H1 (cell line): ENCODE measurements at regions not wholly inside any gene's neighbourhood (a gene's known extent, or its start where the extent isn't known, plus 50 kb on each side); places are given as distances from the start of the nearest gene placed in this dataset.

Experiments
- CTCF ChIA-PET: fragments of 300-600 bp; sonication (Branson Sonifier 250); formaldehyde crosslinking; loops from one replicate; lab custom pipeline; 2021; ENCODE audit not compliant: partially characterized antibody; lab: Charles Lee
- POLR2A ChIA-PET: fragments of 300-600 bp; sonication (Branson Sonifier 250); formaldehyde crosslinking; loops from one replicate; lab custom pipeline; 2021; ENCODE audit warnings: inconsistent platforms; ENCODE audit not compliant: partially characterized antibody; lab: Charles Lee
- DNase-seq, 2 experiments: peaks; one replicate each; pipeline versions ENCODE4 v3.0.0 to v3.0.0-alpha.2; 2010 to 2022; ENCODE audit warnings: low spot score in 2 of 2, low read depth in 1 of 2, mixed read lengths in 1 of 2
- FAIRE-seq: peaks from 2 replicates; lab custom pipeline; 2011; peaks lifted over from hg19 to GRCh38; lab: Jason Lieb, UNC
- H2AFZ ChIP-seq: 2 replicates; pipeline ENCODE4 v1.8.1; 2012; ENCODE audit warnings: low read length, inconsistent platforms
- H2AK5ac ChIP-seq: 2 replicates; pipeline ENCODE4 v1.6.1; 2013; ENCODE audit warnings: low read depth, low read length
- H2BK120ac ChIP-seq: replicated peaks from 2 replicates; pipeline ENCODE3; 2013; ENCODE audit warnings: low read depth, low read length, inconsistent platforms
- H2BK12ac ChIP-seq: 2 replicates; pipeline ENCODE4 v1.6.1; 2013; ENCODE audit warnings: low read depth, low read length
- H2BK15ac ChIP-seq: 2 replicates; pipeline ENCODE4 v1.6.1; 2013; ENCODE audit warnings: low read length
- H2BK20ac ChIP-seq: 2 replicates; pipeline ENCODE4 v1.6.1; 2013; ENCODE audit warnings: low read length
- H2BK5ac ChIP-seq: 2 replicates; pipeline ENCODE4 v1.6.1; 2013; ENCODE audit warnings: low read depth, low read length
- H3K14ac ChIP-seq: 2 replicates; pipeline ENCODE4 v1.6.1; 2013; ENCODE audit warnings: inconsistent platforms; ENCODE audit not compliant: insufficient read length
- H3K18ac ChIP-seq: 2 replicates; pipeline ENCODE4 v1.6.1; 2013; ENCODE audit warnings: low read length; ENCODE audit errors: extremely low read depth
- H3K23ac ChIP-seq: 2 replicates; pipeline ENCODE4 v1.6.1; 2013; ENCODE audit warnings: inconsistent platforms; ENCODE audit not compliant: insufficient read length
- H3K23me2 ChIP-seq: 2 replicates; pipeline ENCODE4 v1.6.1; 2013; ENCODE audit warnings: low read depth, low read length
- H3K27ac ChIP-seq: 2 replicates; pipeline ENCODE4 v1.6.1; 2011; ENCODE audit warnings: low read depth, low read length, inconsistent platforms
- H3K27me3 ChIP-seq, 4 experiments: replicated peaks in 1 of 4; 1 replicate in 1 of 4; 2 replicates in 3 of 4; pipeline versions ENCODE4 v1.6.1 to v1.8.1; 2011 to 2013; ENCODE audit warnings: low read length in 3 of 4, mild to moderate bottlenecking in 3 of 4, inconsistent platforms in 2 of 4, mixed read lengths in 2 of 4, moderate library complexity in 1 of 4; ENCODE audit not compliant: control insufficient read depth in 3 of 4, insufficient read depth in 3 of 4; ENCODE audit errors: extremely low read depth in 1 of 4
- H3K36me3 ChIP-seq, 4 experiments: 2 replicates each; pipeline versions ENCODE4 v1.6.1 to v1.8.1; 2011 to 2013; ENCODE audit warnings: mild to moderate bottlenecking in 4 of 4, low read length in 3 of 4, moderate library complexity in 2 of 4, control low read depth in 1 of 4, inconsistent platforms in 1 of 4; ENCODE audit not compliant: insufficient read depth in 4 of 4, control insufficient read depth in 2 of 4
- H3K4ac ChIP-seq: replicated peaks from 2 replicates; pipeline ENCODE3; 2013; ENCODE audit warnings: low read length, low read depth, mixed read lengths, inconsistent platforms; ENCODE audit not compliant: insufficient read length
- H3K4me1 ChIP-seq, 4 experiments: replicated peaks in 1 of 4; 1 replicate in 1 of 4; 2 replicates in 3 of 4; pipeline versions ENCODE4 v1.6.1 to v1.8.1; 2011 to 2013; ENCODE audit warnings: low read length in 3 of 4, inconsistent platforms in 2 of 4, mixed read lengths in 1 of 4; ENCODE audit not compliant: insufficient read depth in 4 of 4, control insufficient read depth in 3 of 4
- H3K4me2 ChIP-seq, 2 experiments: 2 replicates each; pipeline versions ENCODE4 v1.6.1 to v1.8.1; 2011 to 2013; ENCODE audit warnings: low read depth in 2 of 2, low read length in 2 of 2, control low read depth in 1 of 2, inconsistent platforms in 1 of 2, mild to moderate bottlenecking in 1 of 2; ENCODE audit not compliant: insufficient read depth in 1 of 2
- H3K4me3 ChIP-seq, 4 experiments: fragments of 200-600, 300-600 bp in 1 of 4; sonication (generic), shearing (Covaris generic), sonication (Bioruptor Twin) in 1 of 4; 2 replicates each; pipeline versions ENCODE4 v1.5.1 to v1.8.1; 2011 to 2016; ENCODE audit warnings: low read length in 4 of 4, low read depth in 3 of 4, control low read depth in 2 of 4, inconsistent platforms in 2 of 4, mild to moderate bottlenecking in 2 of 4, mixed read lengths in 1 of 4, moderate library complexity in 1 of 4; ENCODE audit not compliant: insufficient read depth in 2 of 4; ENCODE audit errors: extremely low read depth in 1 of 4
- H3K56ac ChIP-seq: replicated peaks from 2 replicates; pipeline ENCODE3; 2013; ENCODE audit warnings: low read depth, mild to moderate bottlenecking, mixed read lengths, low read length, inconsistent platforms; ENCODE audit not compliant: insufficient read length
- H3K79me1 ChIP-seq: 2 replicates; pipeline ENCODE4 v1.6.1; 2013; ENCODE audit warnings: low read depth, low read length, control low read depth
- H3K79me2 ChIP-seq, 2 experiments: 2 replicates each; pipeline versions ENCODE4 v1.6.1 to v1.8.1; 2012 to 2013; ENCODE audit warnings: low read length in 2 of 2, mild to moderate bottlenecking in 2 of 2, inconsistent platforms in 1 of 2; ENCODE audit not compliant: insufficient read depth in 2 of 2, control insufficient read depth in 1 of 2
- H3K9ac ChIP-seq, 4 experiments: replicated peaks in 1 of 4; 1 replicate in 1 of 4; 2 replicates in 3 of 4; pipeline versions ENCODE4 v1.6.1 to v1.8.1; 2011 to 2013; ENCODE audit warnings: low read depth in 3 of 4, low read length in 3 of 4, control low read depth in 2 of 4, mild to moderate bottlenecking in 2 of 4, moderate library complexity in 2 of 4, inconsistent platforms in 1 of 4; ENCODE audit errors: extremely low read depth in 1 of 4
- H3K9me3 ChIP-seq, 2 experiments: 2 replicates each; pipeline versions ENCODE4 v1.6.1 to v1.8.1; 2012 to 2013; ENCODE audit warnings: mild to moderate bottlenecking in 2 of 2, moderate library complexity in 2 of 2, control low read depth in 1 of 2, inconsistent platforms in 1 of 2, low read depth in 1 of 2, low read length in 1 of 2, mixed read lengths in 1 of 2; ENCODE audit not compliant: insufficient read depth in 2 of 2
- H4K20me1 ChIP-seq, 2 experiments: replicated peaks in 1 of 2; 2 replicates each; pipeline versions ENCODE3 to v1.8.1; 2011 to 2013; ENCODE audit warnings: inconsistent platforms in 2 of 2, low read length in 2 of 2, mild to moderate bottlenecking in 1 of 2; ENCODE audit not compliant: insufficient read depth in 2 of 2, control insufficient read depth in 1 of 2
- H4K5ac ChIP-seq: 2 replicates; pipeline ENCODE4 v1.6.1; 2013; ENCODE audit warnings: low read length, low read depth, mixed read lengths, inconsistent platforms; ENCODE audit not compliant: insufficient read length
- H4K8ac ChIP-seq: 2 replicates; pipeline ENCODE4 v1.8.0; 2013; ENCODE audit warnings: mild to moderate bottlenecking, moderate library complexity, low read length, inconsistent platforms; ENCODE audit not compliant: insufficient read depth; ENCODE audit errors: extremely low read depth
- H4K91ac ChIP-seq: replicated peaks from 2 replicates; pipeline ENCODE3; 2013; ENCODE audit warnings: low read length, mixed read lengths, inconsistent platforms; ENCODE audit not compliant: insufficient read length
- BCL11A ChIP-seq, 2 experiments: IDR thresholded peaks; one replicate each; pipeline ENCODE4 v1.6.1; 2011; ENCODE audit warnings: low read depth in 2 of 2, low read length in 2 of 2, mild to moderate bottlenecking in 2 of 2
- CEBPB ChIP-seq: IDR thresholded peaks from 2 replicates; pipeline ENCODE4 v1.6.1; 2012; ENCODE audit warnings: low read depth, low read length
- WGBS, 2 experiments: shearing (Covaris generic) in 1 of 2; methylation state at CpG; one replicate each; pipeline versions ENCODE4 v1.1.6 to v1.1.7; 2013 to 2015; ENCODE audit warnings: low lambda C conversion rate in 2 of 2, mixed read lengths in 2 of 2, inconsistent platforms in 1 of 2, low coverage in 1 of 2, missing lambda C conversion rate in 1 of 2; ENCODE audit not compliant: insufficient replicate concordance in 2 of 2, insufficient coverage in 1 of 2, insufficient read length in 1 of 2; ENCODE audit errors: extremely low coverage in 1 of 2, missing lambda C conversion rate in 1 of 2; 5-methylcytosine and 5-hydroxymethylcytosine counted together

- no peaks in the 10 kb centered on the region for H3K79me2 ChIP-seq
- H3K27ac ChIP-seq: no peak overlapping the region
- no peak overlapping the region for H3K9ac ChIP-seq
- no peak for DNase-seq
- H3K23ac ChIP-seq: no peak overlapping the region
- no peaks in the 10 kb centered on the region for H3K36me3 ChIP-seq
- H4K91ac ChIP-seq: no peak overlapping the region
- H3K4me2 ChIP-seq: no peak overlapping the region
- H3K9me3 ChIP-seq: peaks cover 0 to 5% of the 10 kb centered on the region in 2 experiments; a peak in 1 of 4 replicates
- H3K79me1 ChIP-seq: no peaks in the 10 kb centered on the region
- no peak overlapping the region for H4K8ac ChIP-seq
- no peak overlapping the region for H3K4ac ChIP-seq
- no peak for TF ChIP-seq BCL11A (IDR thresholded peaks at IDR 0.05; ENCODE audit: low read depth in 2 of 2, low read length in 2 of 2)
- no peak for TF ChIP-seq CEBPB
- no peak for FAIRE-seq
- no peak overlapping the region for H2BK15ac ChIP-seq
- ChIA-PET CTCF (interaction anchor here (1.3 to 2.4 kb wide), 7 partner anchors 8 to 472 kb away, joined by 3 to 9 read pairs (median 4); no protein-coding TSS in a partner anchor), POLR2A (no interaction called here)
- no peak overlapping the region for H2BK5ac ChIP-seq
- no peak overlapping the region for H2AK5ac ChIP-seq
- H3K4me1 ChIP-seq: no peaks in the 10 kb centered on the region
- no peaks in the 10 kb centered on the region for H3K27me3 ChIP-seq
- H2BK12ac ChIP-seq: no peak overlapping the region
- no peak overlapping the region for H3K14ac ChIP-seq
- no peak overlapping the region for H3K56ac ChIP-seq
- no peaks in the 10 kb centered on the region for H4K20me1 ChIP-seq
- no peak overlapping the region for H4K5ac ChIP-seq
- no peak overlapping the region for H2AFZ ChIP-seq
- no peaks in the 10 kb centered on the region for H3K23me2 ChIP-seq
- no peak overlapping the region; the same call in 1 of the 2 replicates for H2BK20ac ChIP-seq
- WGBS, 2 experiments: 84% methylated on average over 2 of the region's 2 CpGs; no CpG with 5 or more reads in 1 of the 2 experiments
- H3K4me3 ChIP-seq: no peak overlapping the region
- no peak overlapping the region for H3K18ac ChIP-seq
- H2BK120ac ChIP-seq: no peak overlapping the region
These were observed 419.3 kb upstream of the ZMIZ1 start for GRCh38 chr10:78649429-78649828.
